Stimulated activated naive CD4-positive, alpha-beta T cell (primary cell): ENCODE measurements at regions not wholly inside any gene's neighbourhood (a gene's known extent, or its start where the extent isn't known, plus 50 kb on each side); places are given as distances from the start of the nearest gene placed in this dataset.
"Not testable (repeated sequence)": the region's sequence is repeated elsewhere in the genome, so short reads cannot be mapped to it uniquely, and the experiment has no call there.

Experiments
- DNase-seq, 6 experiments: peaks; one replicate each; lab custom pipeline; 2025; lab: John Stamatoyannopoulos, UW

DNA sequence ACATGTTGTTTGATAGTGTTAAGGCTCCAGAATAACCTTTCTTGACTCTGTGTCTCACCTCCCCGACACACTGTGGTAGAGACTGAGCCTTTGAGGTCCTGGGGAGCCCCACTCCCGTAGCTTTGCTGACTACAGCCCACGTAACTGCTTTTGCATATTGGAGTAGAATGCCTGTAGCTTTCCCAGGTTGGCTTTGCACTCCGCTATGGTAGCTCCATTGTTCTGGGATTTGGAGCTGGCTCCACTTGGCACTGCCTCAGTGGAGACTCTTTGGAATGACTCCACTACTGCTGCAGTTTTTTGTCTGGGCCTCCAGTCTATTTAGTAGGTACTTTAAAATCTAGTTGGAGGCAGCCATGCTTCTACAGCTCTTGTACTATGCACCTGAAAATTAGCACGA is 56.2 kb upstream of the ANXA1 start:
- no peak for DNase-seq

DNA sequence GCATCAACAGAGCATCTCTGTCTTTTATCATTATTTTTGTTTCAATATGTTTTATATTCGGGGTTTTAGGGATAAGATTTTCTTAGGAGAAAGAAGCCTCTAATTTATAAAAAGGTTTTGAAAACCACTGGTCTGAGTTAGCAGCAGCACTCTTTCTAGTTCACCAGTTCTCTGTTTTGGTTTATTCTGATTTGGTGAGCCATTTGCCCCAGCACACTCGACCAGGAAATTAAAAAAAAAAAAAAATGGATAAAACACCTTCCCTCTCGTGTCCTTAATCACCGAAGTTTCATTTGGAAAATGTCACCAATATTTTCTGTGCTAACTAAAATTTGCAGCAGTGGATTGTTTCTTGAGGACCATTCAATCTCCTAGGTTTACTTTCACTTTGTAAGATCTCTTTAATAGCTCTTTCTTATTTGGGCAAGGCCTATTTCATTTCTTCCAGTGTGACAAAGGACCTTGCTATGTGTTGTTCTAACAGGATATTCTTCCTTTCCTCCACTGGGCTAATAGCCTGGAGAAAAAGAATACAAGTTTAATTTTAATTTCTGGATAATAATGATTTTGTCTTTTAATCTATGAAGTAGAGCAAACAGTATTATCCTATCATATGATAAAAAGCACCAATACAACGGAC is 57.8 kb upstream of the ANXA1 start:
- no peak for DNase-seq

DNA sequence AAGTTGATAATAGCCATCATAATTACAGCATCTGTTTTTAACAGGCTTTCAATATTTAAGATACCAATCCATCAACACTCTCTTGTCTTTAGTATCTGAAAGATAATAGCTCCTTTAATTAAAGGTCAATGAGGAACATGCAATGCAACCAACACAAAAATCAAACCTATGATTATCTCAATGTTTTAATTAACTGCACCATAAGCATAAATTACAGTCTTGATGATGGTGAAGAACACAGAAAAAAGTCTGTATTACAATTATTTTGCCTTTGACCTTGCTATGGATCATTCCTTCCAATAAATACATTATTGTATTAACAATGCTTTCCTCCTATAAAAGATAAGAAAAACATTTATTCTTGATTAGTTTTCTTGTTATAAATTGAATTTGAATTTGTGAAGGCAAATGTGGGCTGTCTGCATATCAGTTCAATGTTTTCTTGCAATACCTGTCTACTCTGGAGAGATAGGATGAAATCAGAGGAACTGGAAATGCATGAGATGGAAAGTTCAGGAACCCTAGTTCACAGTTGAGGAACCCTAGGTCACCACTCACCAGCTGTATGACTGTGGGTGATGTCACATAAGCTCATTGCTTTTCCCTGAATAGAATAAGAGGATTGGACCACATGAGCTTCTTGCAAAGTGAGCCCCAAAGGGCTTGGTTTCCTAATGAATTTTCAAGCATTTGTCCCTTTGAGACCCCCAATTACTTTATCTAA is 58.5 kb upstream of the ANXA1 start:
- no peak for DNase-seq

DNA sequence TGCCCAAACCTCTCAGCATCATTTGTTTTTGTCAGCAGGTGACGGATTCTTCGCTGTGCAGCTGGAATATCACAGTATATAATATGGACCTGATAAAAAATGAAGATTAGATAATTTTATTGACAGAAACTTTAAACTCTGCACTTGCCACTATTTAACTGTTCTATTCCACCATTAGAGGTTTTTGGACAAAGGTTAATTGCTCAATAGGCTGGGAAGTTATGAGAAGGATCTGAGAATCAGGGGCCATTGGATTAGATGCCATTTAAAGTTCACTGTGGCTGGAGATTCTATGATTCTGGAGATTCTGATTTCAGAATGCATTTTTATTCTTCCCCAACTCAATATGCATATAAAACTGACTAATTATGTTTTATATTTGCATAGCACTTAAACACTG is 59.8 kb upstream of the ANXA1 start:
- DNase-seq, result no peak

- no peak for DNase-seq
Measured at GRCh38 chr9:73090214-73090613, 61.5 kb upstream of the ANXA1 start.

- DNase-seq, result no peak
Measured at GRCh38 chr9:73089304-73089985, 62.2 kb upstream of the ANXA1 start.

DNA sequence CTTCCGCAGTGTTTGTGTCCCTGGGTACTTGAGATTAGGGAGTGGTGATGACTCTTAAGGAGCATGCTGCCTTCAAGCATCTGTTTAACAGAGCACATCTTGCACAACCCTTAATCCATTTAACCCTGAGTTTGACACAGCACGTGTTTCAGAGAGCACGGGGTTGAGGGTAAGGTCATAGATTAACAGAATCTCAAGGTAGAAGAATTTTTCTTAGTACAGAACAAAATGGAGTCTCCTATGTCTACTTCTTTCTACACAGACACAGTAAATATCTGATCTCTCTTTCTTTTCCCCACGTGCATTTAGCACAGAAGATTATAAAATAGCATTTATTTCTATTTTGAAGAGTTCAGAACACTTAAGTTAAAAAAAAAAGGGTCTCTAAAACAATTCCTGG is 63.8 kb upstream of the ANXA1 start:
- DNase-seq, result not testable (repeated sequence)

GRCh38 chr9:73083519-73083918 is 68.1 kb upstream of the ANXA1 start:
- DNase-seq, result no peak

- DNase-seq, result peak in 2 of 6 experiments; percentile 3 to 16
Measured at GRCh38 chr9:73081979-73082657, 69.5 kb upstream of the ANXA1 start.

GRCh38 chr9:73080110-73080694 is 71.5 kb upstream of the ANXA1 start:
- no peak for DNase-seq

- DNase-seq, result peak in 2 of 6 experiments; percentile 3 to 10
Measured at GRCh38 chr9:73079326-73079725, 72.3 kb upstream of the ANXA1 start.

DNA sequence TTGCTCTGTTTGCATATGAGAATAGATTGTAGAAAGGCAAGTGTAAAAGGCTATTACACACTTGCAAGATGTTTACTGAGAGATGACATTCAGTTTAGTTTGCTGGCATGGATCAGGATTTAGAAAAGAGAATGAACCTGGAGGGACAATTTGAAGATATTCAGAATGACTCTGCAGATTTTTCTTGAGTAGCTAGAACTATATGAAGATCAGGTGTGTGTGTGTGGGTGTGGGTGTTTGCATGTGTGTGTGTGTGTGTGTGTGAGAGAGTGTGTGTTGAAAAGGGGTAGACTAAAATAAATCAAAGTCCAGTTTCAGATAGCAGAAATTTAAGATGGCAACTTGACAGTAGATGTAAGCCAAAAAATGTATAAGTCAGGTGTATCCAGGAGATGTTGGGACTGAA is 74.0 kb upstream of the ANXA1 start:
- no peak for DNase-seq

DNA sequence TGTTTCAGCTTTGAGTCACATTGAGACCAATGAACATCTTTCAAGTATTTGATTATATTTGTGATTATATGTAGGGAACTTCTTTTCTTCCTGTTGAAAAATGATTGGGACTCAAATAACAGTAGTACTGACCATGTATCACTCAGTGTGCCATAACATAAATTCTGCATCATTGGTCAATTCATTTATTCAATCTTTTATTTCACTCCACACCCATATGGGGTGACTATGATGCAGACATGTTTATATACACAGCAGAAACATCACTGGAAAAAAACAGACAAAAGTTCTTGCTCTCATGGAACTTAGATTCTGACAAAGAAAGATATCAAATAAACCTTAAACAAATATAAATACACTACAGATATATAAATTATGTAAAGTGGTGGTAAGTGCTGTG is 74.7 kb upstream of the ANXA1 start:
- DNase-seq, result no peak

DNA sequence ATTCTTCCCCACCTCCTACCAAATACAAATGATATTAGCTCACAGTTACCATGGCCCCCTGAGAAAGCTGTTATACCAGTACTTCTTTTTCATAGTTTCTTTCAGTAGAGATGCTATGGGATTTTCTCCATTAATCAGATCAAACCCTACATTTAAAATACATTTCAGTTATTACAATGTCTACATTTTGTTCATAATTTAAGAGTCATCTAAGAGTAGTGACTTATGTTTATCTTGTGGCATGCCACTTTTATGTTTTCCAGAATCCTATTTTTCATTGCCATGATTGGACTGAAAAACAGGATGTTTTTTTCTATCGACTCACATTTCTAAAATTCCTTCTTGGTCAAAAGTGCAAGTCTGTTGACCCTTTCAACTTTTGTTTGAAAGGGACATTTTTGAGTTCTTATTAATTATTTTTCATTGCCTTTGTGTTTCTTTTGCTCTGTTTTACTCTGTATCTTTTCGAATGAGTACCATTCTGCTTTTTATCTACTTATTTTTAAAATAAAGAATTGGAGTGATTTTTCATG is 77.4 kb upstream of the ANXA1 start:
- no peak for DNase-seq

- DNase-seq, result no peak
Measured at GRCh38 chr9:73073337-73074175, 78.1 kb upstream of the ANXA1 start.

GRCh38 chr9:73067074-73067473 is 84.6 kb upstream of the ANXA1 start:
- DNase-seq, result no peak

- DNase-seq, result no peak
Measured at GRCh38 chr9:73065439-73065838, 86.2 kb upstream of the ANXA1 start.

- DNase-seq, result no peak
Measured at GRCh38 chr9:73064315-73064714, 87.3 kb upstream of the ANXA1 start.

DNA sequence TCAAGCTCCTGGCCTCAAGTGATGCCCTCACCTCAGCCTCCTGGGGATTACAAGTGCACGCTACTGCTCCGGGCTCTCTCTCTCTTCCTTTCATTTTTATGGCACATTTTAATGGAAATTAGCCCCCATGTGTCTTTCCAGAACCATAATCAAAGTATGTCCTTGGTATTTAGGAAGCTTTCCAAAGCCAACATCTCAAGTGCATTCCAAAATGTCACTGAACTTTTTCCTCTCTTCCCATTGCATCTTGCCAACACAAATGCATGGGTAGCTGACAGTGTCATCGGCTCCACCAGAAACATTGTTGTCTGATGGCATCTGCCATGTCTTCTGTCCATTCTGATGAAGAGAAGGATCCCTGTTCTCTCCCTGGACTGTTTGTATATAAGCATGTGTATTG is 90.5 kb upstream of the ANXA1 start:
- no peak for DNase-seq

- no peak for DNase-seq
Measured at GRCh38 chr9:73059247-73059646, 92.4 kb upstream of the ANXA1 start.

- DNase-seq, result no peak
Measured at GRCh38 chr9:73056245-73056644, 95.4 kb upstream of the ANXA1 start.
